A549 (cell line): ENCODE measurements at regions not wholly inside any gene's neighbourhood (a gene's known extent, or its start where the extent isn't known, plus 50 kb on each side); places are given as distances from the start of the nearest gene placed in this dataset.

ENCODE experiments used
- ATAC-seq, 2 experiments: fragments of 200-7000 bp in 1 of 2; fragments of >200 bp in 1 of 2; cut with Nextera tagmentation in 1 of 2; cut with Tn5 transposase in 1 of 2; 3 replicates each; pipeline versions ENCODE4 v1.8.0 to v1.9.1; 2018 to 2020; ENCODE audit warnings: mild to moderate bottlenecking in 1 of 2, moderate library complexity in 1 of 2
- CTCF ChIA-PET: fragments of 300-600 bp; sonication (Branson Sonifier 250); formaldehyde crosslinking; extraction: SDS; loops from one replicate; lab custom pipeline; 2021; ENCODE audit warnings: antibody characterized with exemption, inconsistent platforms; lab: Yijun Ruan, JAX
- POLR2A ChIA-PET: fragments of 350-600 bp; formaldehyde crosslinking; extraction: SDS; loops from one replicate; lab custom pipeline; 2021; ENCODE audit warnings: antibody characterized with exemption, inconsistent platforms; lab: Yijun Ruan, JAX
- DNase-seq, 2 experiments: peaks; one replicate each; pipeline versions ENCODE4 v3.0.0 to v3.0.0-alpha.2; 2011 to 2016; ENCODE audit warnings: low read depth in 1 of 2, low spot score in 1 of 2
- FAIRE-seq: peaks from 2 replicates; lab custom pipeline; 2011; peaks lifted over from hg19 to GRCh38; lab: Jason Lieb, UNC
- H3K27ac ChIP-seq, 2 experiments: fragments of >200 bp; sonication (Bioruptor Twin); formaldehyde crosslinking; 3 replicates each; pipeline ENCODE4 v1.5.1; 2016 to 2017
- H3K4me1 ChIP-seq: fragments of >200 bp; sonication (Bioruptor Twin); formaldehyde crosslinking; 3 replicates; pipeline ENCODE4 v1.6.1; 2016
- H3K4me2 ChIP-seq: fragments of >200 bp; sonication (Bioruptor Twin); formaldehyde crosslinking; 3 replicates; pipeline ENCODE4 v1.6.1; 2016
- H3K4me3 ChIP-seq: fragments of >200 bp; sonication (Bioruptor Twin); formaldehyde crosslinking; 3 replicates; pipeline ENCODE4 v1.5.1; 2016
- H3K9me3 ChIP-seq: fragments of >200 bp; sonication (Bioruptor Twin); formaldehyde crosslinking; 3 replicates; pipeline ENCODE4 v1.6.1; 2016
- EHF ChIP-seq: fragments of 250-450 bp; sonication (Bioruptor Pico); IDR thresholded peaks from 2 replicates; pipeline ENCODE4 v1.5.0; 2020; ENCODE audit warnings: mild to moderate bottlenecking
- FOSB ChIP-seq: fragments of 250-450 bp; sonication (Bioruptor Pico); IDR thresholded peaks from 2 replicates; pipeline ENCODE4 v1.5.0; 2020; ENCODE audit warnings: mild to moderate bottlenecking, moderate library complexity
- HDAC2 ChIP-seq: fragments of 200-600 bp; sonication (generic); IDR thresholded peaks from 2 replicates; pipeline ENCODE4 v1.6.1; 2016
- HEYL ChIP-seq: fragments of 250-450 bp; sonication (Bioruptor Pico); IDR thresholded peaks from 2 replicates; pipeline ENCODE4 v1.8.0; 2021; ENCODE audit warnings: mild to moderate bottlenecking, moderate library complexity
- KDM1A ChIP-seq: fragments of 200-600 bp; sonication (generic); IDR thresholded peaks from 2 replicates; pipeline ENCODE4 v1.6.1; 2016; ENCODE audit warnings: low read depth, mild to moderate bottlenecking
- KDM5A ChIP-seq: fragments of 200-600 bp; sonication (generic); IDR thresholded peaks from 2 replicates; pipeline ENCODE4 v1.6.1; 2016; ENCODE audit warnings: antibody characterized with exemption, mild to moderate bottlenecking
- MAFK ChIP-seq: fragments of 450-650 bp; IDR thresholded peaks from 2 replicates; pipeline ENCODE4 v1.6.1; 2014; ENCODE audit not compliant: partially characterized antibody
- MAZ ChIP-seq: fragments of 150-350 bp; IDR thresholded peaks from 2 replicates; pipeline ENCODE4 v1.6.1; 2014; ENCODE audit warnings: antibody characterized with exemption, low read depth, low read length, borderline replicate concordance
- NFE2L2 ChIP-seq: fragments of 150-350 bp; conservative IDR thresholded peaks from 2 replicates; pipeline ENCODE4 v1.6.1; 2014; ENCODE audit warnings: low read length
- NPAS2 ChIP-seq: fragments of 250-450 bp; sonication (Bioruptor Pico); IDR thresholded peaks from 2 replicates; pipeline ENCODE4 v1.8.0; 2022; ENCODE audit warnings: mild to moderate bottlenecking, moderate library complexity, borderline replicate concordance
- PHF8 ChIP-seq: fragments of 200-600 bp; sonication (generic); IDR thresholded peaks from 2 replicates; pipeline ENCODE4 v1.6.1; 2016; ENCODE audit warnings: low read depth, mild to moderate bottlenecking, antibody characterized with exemption, moderate library complexity, borderline replicate concordance
- POLR2A ChIP-seq: IDR thresholded peaks from 2 replicates; pipeline ENCODE4 v1.6.1; 2012; ENCODE audit warnings: mild to moderate bottlenecking, low read length
- RAD21 ChIP-seq, 2 experiments: fragments of >200 bp in 1 of 2; sonication (Bioruptor Twin) in 1 of 2; formaldehyde crosslinking in 1 of 2; IDR thresholded peaks in 1 of 2; conservative IDR thresholded peaks in 1 of 2; 2 replicates in 1 of 2; 3 replicates in 1 of 2; pipeline ENCODE4 v1.6.1; 2012 to 2018; ENCODE audit warnings: inconsistent platforms in 1 of 2
- RARB ChIP-seq: fragments of 250-450 bp; sonication (Bioruptor Pico); IDR thresholded peaks from 2 replicates; pipeline ENCODE4 v1.8.0; 2021; ENCODE audit warnings: mild to moderate bottlenecking, moderate library complexity
- RFX5 ChIP-seq: fragments of 450-650 bp; IDR thresholded peaks from 2 replicates; pipeline ENCODE4 v1.7.1; 2014; ENCODE audit warnings: antibody characterized with exemption, mild to moderate bottlenecking, moderate library complexity
- ZC3H11A ChIP-seq: fragments of 450-650 bp; IDR thresholded peaks from 2 replicates; pipeline ENCODE4 v1.6.1; 2014; ENCODE audit warnings: antibody characterized with exemption, mild to moderate bottlenecking
- WGBS: methylation state at CpG from one replicate; pipeline ENCODE4 v1.1.6; 2017; ENCODE audit errors: missing lambda C conversion rate; 5-methylcytosine and 5-hydroxymethylcytosine counted together
- TF ChIP-seq, protein P1 (sequence below): fragments of 150-350 bp; IDR thresholded peaks from 2 replicates; pipeline ENCODE4 v1.6.1; 2014; ENCODE audit warnings: low read depth, mild to moderate bottlenecking, low read length
- TF ChIP-seq, protein P2 (sequence below): fragments of >200 bp; sonication (Bioruptor Twin); formaldehyde crosslinking; IDR thresholded peaks from 2 replicates; pipeline ENCODE4 v1.6.1; 2016
- TF ChIP-seq, protein P3 (sequence below): IDR thresholded peaks from 2 replicates; pipeline ENCODE4 v1.6.1; 2012
- TF ChIP-seq, protein P4 (sequence below): fragments of 250-450 bp; sonication (Bioruptor Pico); IDR thresholded peaks from 2 replicates; pipeline ENCODE4 v1.5.0; 2021; ENCODE audit warnings: mild to moderate bottlenecking, moderate library complexity, borderline replicate concordance
- TF ChIP-seq, protein P5 (sequence below): fragments of 200-600 bp; sonication (generic); IDR thresholded peaks from 2 replicates; pipeline ENCODE4 v1.6.1; 2016; ENCODE audit warnings: antibody characterized with exemption, mild to moderate bottlenecking, moderate library complexity

GRCh38 chr11:91394073-91394726 is 830.4 kb upstream of the FAT3 start (continued):
- TF ChIP-seq, protein P1, sequence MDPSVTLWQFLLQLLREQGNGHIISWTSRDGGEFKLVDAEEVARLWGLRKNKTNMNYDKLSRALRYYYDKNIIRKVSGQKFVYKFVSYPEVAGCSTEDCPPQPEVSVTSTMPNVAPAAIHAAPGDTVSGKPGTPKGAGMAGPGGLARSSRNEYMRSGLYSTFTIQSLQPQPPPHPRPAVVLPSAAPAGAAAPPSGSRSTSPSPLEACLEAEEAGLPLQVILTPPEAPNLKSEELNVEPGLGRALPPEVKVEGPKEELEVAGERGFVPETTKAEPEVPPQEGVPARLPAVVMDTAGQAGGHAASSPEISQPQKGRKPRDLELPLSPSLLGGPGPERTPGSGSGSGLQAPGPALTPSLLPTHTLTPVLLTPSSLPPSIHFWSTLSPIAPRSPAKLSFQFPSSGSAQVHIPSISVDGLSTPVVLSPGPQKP, result no peak
- no peak for TF ChIP-seq EHF (CRISPR knock-in tag)
- TF ChIP-seq RFX5, result no peak
- no peak for TF ChIP-seq KDM1A
- peak; percentile 24 to 29; a peak in 2 of 5 replicates for TF ChIP-seq RAD21 (conservative IDR thresholded peaks at IDR 0.05 in 1 of 2, IDR thresholded peaks at IDR 0.05 in 1 of 2)

DNA sequence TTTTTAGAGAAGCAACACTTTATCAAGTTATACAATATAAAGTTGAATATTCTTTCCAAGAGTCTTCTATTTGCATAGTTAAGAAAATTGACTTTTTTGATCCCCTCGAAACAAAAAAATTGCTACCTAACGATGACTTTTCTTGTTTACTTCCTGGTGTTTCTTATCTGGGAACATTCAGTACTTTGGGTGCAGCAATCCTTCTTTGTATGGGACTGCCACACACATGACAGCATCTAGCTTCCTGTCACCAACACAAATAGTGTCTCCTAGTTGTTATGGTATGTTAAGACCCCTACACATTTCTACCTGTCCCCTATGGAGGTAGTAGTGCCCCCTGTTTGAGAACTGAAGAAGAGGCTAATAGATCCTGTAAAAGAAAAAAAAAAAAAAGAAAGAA is 841.7 kb upstream of the FAT3 start:
- Histone ChIP-seq H3K4me1 (no peaks in the 10 kb centered on the region), H3K4me3 (no peak overlapping the region), H3K27ac (no peak overlapping the region), H3K4me2 (no peak overlapping the region), H3K9me3 (no peaks in the 10 kb centered on the region)
- CTCF ChIA-PET, result no interaction called here
- POLR2A ChIA-PET, result no interaction called here
- WGBS, result 78% methylated on average over 2 of the region's 2 CpGs
- ATAC-seq (no peak), DNase-seq (no peak), FAIRE-seq (no peak)
- TF ChIP-seq, protein P2, sequence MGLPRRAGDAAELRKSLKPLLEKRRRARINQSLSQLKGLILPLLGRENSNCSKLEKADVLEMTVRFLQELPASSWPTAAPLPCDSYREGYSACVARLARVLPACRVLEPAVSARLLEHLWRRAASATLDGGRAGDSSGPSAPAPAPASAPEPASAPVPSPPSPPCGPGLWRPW, result no peak
- TF ChIP-seq RARB (CRISPR knock-in tag) (no peak), MAFK (no peak), NPAS2 (CRISPR knock-in tag) (no peak), PHF8 (no peak), RAD21 (conservative IDR thresholded peaks at IDR 0.05 in 1 of 2, IDR thresholded peaks at IDR 0.05 in 1 of 2) (no peak), ZC3H11A (no peak), NFE2L2 (no peak), KDM1A (no peak), FOSB (CRISPR knock-in tag) (no peak), KDM5A (no peak), POLR2A (no peak), MAZ (no peak), HEYL (CRISPR knock-in tag) (no peak), HDAC2 (no peak)
- TF ChIP-seq, protein P3, sequence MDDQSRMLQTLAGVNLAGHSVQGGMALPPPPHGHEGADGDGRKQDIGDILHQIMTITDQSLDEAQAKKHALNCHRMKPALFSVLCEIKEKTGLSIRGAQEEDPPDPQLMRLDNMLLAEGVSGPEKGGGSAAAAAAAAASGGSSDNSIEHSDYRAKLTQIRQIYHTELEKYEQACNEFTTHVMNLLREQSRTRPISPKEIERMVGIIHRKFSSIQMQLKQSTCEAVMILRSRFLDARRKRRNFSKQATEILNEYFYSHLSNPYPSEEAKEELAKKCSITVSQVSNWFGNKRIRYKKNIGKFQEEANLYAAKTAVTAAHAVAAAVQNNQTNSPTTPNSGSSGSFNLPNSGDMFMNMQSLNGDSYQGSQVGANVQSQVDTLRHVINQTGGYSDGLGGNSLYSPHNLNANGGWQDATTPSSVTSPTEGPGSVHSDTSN, result no peak
- TF ChIP-seq, protein P4, sequence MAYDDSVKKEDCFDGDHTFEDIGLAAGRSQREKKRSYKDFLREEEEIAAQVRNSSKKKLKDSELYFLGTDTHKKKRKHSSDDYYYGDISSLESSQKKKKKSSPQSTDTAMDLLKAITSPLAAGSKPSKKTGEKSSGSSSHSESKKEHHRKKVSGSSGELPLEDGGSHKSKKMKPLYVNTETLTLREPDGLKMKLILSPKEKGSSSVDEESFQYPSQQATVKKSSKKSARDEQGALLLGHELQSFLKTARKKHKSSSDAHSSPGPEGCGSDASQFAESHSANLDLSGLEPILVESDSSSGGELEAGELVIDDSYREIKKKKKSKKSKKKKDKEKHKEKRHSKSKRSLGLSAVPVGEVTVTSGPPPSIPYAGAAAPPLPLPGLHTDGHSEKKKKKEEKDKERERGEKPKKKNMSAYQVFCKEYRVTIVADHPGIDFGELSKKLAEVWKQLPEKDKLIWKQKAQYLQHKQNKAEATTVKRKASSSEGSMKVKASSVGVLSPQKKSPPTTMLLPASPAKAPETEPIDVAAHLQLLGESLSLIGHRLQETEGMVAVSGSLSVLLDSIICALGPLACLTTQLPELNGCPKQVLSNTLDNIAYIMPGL (CRISPR knock-in tag), result no peak
- TF ChIP-seq, protein P5, sequence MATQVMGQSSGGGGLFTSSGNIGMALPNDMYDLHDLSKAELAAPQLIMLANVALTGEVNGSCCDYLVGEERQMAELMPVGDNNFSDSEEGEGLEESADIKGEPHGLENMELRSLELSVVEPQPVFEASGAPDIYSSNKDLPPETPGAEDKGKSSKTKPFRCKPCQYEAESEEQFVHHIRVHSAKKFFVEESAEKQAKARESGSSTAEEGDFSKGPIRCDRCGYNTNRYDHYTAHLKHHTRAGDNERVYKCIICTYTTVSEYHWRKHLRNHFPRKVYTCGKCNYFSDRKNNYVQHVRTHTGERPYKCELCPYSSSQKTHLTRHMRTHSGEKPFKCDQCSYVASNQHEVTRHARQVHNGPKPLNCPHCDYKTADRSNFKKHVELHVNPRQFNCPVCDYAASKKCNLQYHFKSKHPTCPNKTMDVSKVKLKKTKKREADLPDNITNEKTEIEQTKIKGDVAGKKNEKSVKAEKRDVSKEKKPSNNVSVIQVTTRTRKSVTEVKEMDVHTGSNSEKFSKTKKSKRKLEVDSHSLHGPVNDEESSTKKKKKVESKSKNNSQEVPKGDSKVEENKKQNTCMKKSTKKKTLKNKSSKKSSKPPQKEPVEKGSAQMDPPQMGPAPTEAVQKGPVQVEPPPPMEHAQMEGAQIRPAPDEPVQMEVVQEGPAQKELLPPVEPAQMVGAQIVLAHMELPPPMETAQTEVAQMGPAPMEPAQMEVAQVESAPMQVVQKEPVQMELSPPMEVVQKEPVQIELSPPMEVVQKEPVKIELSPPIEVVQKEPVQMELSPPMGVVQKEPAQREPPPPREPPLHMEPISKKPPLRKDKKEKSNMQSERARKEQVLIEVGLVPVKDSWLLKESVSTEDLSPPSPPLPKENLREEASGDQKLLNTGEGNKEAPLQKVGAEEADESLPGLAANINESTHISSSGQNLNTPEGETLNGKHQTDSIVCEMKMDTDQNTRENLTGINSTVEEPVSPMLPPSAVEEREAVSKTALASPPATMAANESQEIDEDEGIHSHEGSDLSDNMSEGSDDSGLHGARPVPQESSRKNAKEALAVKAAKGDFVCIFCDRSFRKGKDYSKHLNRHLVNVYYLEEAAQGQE, result no peak
- TF ChIP-seq, all 56 proteins: peak for 0
